Glomerular visceral epithelial cell (primary cell): ENCODE measurements at regions not wholly inside any gene's neighbourhood (a gene's known extent, or its start where the extent isn't known, plus 50 kb on each side); places are given as distances from the start of the nearest gene placed in this dataset.

Experiments
- DNase-seq: peaks from one replicate; pipeline ENCODE4 v3.0.0-alpha.2; 2016; ENCODE audit errors: extremely low spot score

DNA sequence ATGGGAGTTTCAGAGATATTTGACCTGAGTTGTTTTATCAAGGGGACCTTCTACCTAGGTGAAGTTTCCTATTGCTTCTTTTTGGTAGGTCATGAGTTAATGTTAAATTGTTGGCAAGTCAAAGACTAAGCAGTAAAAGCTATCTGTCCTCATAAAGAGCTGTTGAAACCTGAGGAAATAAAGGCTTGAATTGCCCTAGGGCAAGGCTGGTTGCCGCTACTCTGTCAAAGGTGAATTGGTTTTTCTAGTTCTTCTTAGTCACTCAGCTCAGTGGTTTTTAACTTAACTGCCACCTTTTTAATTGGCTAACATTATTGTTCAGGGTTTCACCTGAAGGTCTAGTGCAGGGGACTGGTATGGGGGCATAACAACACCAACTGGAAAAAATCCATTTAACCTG lies 441.6 kb upstream of the FBXO33 start:
- no peak for DNase-seq

DNA sequence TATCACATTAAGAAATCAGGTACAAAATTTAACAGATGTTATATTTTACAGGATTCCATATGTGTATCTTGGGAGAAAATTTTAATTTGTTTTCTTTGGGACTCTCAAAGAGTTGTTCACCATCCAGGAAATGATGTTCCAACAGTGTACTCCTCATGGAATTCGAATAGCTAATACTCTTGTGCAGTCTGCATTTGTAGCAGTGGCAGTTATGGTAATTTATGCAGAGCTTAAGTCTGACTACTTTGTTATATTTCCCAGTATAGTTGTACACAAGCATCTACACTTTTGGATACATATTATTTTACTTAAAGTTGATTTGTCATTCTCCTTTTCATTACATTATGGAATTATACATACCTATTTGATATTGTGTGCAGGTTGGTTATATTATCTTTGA lies 436.7 kb upstream of the FBXO33 start:
- DNase-seq: no peak

- no peak for DNase-seq
Measured at GRCh38 chr14:39868251-39868650, 436.0 kb upstream of the FBXO33 start.

GRCh38 chr14:39863441-39863840 lies 431.2 kb upstream of the FBXO33 start:
- DNase-seq: no peak

DNA sequence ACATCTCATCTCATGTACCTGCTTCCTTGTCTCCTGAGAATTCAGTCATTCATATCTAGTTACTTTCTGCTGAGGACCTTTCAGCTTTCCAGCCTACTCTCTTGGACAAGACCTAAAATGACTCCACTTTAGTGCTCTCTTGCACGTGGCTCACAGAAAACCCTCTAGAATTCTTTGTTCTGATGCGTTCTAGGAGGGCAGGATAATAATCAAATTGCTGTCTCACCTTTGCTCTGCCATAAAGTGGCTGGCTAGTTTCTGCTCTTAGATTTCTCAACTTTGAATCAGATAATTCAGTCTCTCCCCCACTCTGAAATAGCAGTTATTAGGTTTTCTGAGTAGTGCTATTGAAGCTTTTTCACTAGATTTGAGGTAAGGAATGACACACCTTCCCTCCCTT lies 429.5 kb upstream of the FBXO33 start:
- DNase-seq: no peak

- no peak for DNase-seq
Measured at GRCh38 chr14:39861229-39861600, 429.0 kb upstream of the FBXO33 start.

GRCh38 chr14:39860596-39861228 lies 428.5 kb upstream of the FBXO33 start:
- DNase-seq: no peak

DNA sequence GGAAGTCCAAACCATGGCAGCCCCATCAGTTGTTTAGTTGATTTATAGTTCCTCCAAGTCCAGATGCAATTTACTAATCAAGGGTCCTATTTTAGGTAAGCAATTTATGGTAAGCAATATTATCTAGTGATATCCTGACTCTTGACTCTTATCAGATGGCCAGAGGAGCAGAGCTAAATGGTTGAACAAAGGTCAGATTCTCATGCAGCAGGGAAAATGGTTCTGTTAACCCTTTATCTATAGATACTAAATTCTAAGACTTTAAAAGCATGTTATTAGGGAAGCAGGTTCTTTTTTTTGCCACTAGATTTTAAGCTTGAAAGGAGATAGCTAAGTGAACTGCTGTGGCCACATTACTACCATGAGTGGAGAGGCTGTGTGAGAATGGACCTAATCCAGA lies 427.1 kb upstream of the FBXO33 start:
- no peak for DNase-seq

GRCh38 chr14:39857376-39858055 lies 425.3 kb upstream of the FBXO33 start:
- DNase-seq: no peak

- no peak for DNase-seq
Measured at GRCh38 chr14:39853441-39853840, 421.2 kb upstream of the FBXO33 start.

- DNase-seq: no peak
Measured at GRCh38 chr14:39851202-39851601, 419.0 kb upstream of the FBXO33 start.

GRCh38 chr14:39847852-39848251 lies 415.6 kb upstream of the FBXO33 start:
- no peak for DNase-seq

GRCh38 chr14:39847194-39847593 lies 415.0 kb upstream of the FBXO33 start:
- DNase-seq: no peak

GRCh38 chr14:39843881-39844280 lies 411.6 kb upstream of the FBXO33 start:
- no peak for DNase-seq

GRCh38 chr14:39841088-39841487 lies 408.9 kb upstream of the FBXO33 start:
- DNase-seq: peak; percentile 6

GRCh38 chr14:39827901-39828655 lies 395.8 kb upstream of the FBXO33 start:
- no peak for DNase-seq

DNA sequence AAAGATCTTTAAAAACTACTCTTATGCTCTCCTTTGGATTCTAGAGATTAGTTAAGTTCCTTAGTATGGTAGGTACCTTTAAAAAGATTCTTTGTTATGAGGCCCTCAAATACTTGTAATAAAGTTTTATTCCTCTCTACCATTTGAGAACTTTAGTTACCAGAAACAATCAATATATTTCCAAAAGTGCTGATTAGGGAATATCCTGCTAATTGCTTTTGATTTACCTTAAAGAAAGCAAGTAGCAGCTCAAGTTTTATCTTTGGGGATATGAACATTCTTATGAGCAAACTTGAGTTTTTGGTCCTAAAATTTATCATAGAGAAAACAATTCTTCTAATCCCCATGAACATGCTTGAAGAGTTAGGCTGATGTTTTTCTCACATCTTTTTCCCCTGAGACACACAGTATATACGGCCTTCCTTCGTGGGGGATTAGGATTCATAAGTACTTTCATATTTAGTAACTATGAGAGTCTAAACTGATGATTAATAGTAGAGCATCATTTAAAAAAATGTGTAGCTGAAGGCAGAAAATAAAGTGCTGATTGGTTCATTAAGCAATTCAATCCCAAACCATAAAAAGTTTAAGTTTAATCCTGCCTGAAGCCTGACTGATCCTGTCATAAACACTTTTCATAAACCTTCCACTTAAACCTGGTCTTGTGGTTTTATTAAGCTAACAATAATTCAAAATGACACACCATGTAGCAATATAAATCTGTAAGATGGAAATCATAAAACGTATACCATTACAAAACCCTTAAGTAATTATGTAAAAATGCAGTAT lies 380.5 kb upstream of the FBXO33 start:
- DNase-seq: no peak

GRCh38 chr14:39807271-39807670 lies 375.0 kb upstream of the FBXO33 start:
- no peak for DNase-seq

DNA sequence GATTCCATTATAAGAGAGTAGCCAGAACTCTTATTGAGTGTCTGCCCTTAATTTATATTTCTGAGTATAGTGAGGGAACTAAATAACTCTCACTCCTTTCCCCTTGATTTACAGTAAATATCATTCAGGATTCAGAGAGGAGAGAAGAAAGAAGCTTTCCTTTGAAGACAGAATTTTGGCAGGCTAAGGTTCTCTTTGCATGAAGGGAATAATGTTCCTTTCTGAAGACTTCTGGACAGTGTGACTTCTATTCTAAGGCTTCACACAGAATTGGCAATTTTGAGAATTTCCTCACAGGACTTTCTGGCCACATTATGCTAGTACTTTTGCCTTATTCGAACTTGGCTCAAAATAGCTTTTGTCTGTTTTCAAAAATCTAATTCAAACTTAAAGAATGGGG lies 352.2 kb upstream of the FBXO33 start:
- DNase-seq: no peak

GRCh38 chr14:39781466-39781865 lies 349.2 kb upstream of the FBXO33 start:
- no peak for DNase-seq

- no peak for DNase-seq
Measured at GRCh38 chr14:39773387-39774126, 341.3 kb upstream of the FBXO33 start.

GRCh38 chr14:39772627-39773026 lies 340.4 kb upstream of the FBXO33 start:
- DNase-seq: no peak
